CD14-positive monocyte (primary cell): ENCODE measurements at regions not wholly inside any gene's neighbourhood (a gene's known extent, or its start where the extent isn't known, plus 50 kb on each side); places are given as distances from the start of the nearest gene placed in this dataset.

Experiments used
- DNase-seq, 3 donors: peaks; one replicate each; pipeline ENCODE4 v3.0.0-alpha.2; 2011 to 2022
- H2AFZ ChIP-seq: 2 replicates; pipeline ENCODE4 v1.6.0; 2012; ENCODE audit warnings: mild to moderate bottlenecking, low read depth, low read length, inconsistent platforms; ENCODE audit not compliant: insufficient read depth, poor library complexity, severe bottlenecking
- H3K27ac ChIP-seq, 2 donors: 1 replicate in 1 of 2; 2 replicates in 1 of 2; pipeline ENCODE4 v1.5.1; 2012 to 2013; ENCODE audit warnings: low read length in 2 of 2, control low read depth in 1 of 2, inconsistent platforms in 1 of 2, low read depth in 1 of 2, mild to moderate bottlenecking in 1 of 2
- H3K27me3 ChIP-seq, 2 donors: one replicate each; pipeline versions ENCODE4 v1.6.0 to v1.6.1; 2011 to 2013; ENCODE audit warnings: low read length in 2 of 2; ENCODE audit not compliant: control insufficient read depth in 2 of 2, insufficient read depth in 2 of 2
- H3K36me3 ChIP-seq, 2 donors: replicated peaks in 1 of 2; 1 replicate in 1 of 2; 2 replicates in 1 of 2; pipeline versions ENCODE4 v1.5.1 to v1.6.1; 2012 to 2013; ENCODE audit warnings: low read length in 2 of 2, control low read depth in 1 of 2, inconsistent platforms in 1 of 2, mild to moderate bottlenecking in 1 of 2; ENCODE audit not compliant: insufficient read depth in 2 of 2, control insufficient read depth in 1 of 2
- H3K4me1 ChIP-seq, 2 donors: 1 replicate in 1 of 2; 2 replicates in 1 of 2; pipeline versions ENCODE4 v1.5.1 to v1.6.1; 2012 to 2013; ENCODE audit warnings: low read length in 2 of 2, control low read depth in 1 of 2, inconsistent platforms in 1 of 2, mild to moderate bottlenecking in 1 of 2, moderate library complexity in 1 of 2; ENCODE audit not compliant: insufficient read depth in 2 of 2, control insufficient read depth in 1 of 2
- H3K4me2 ChIP-seq: replicated peaks from 2 replicates; pipeline ENCODE3; 2012; ENCODE audit warnings: low read length, moderate library complexity, mild to moderate bottlenecking; ENCODE audit not compliant: poor library complexity, severe bottlenecking; ENCODE audit errors: extremely low read depth
- H3K4me3 ChIP-seq, 3 experiments: fragments of 200-600 bp in 1 of 3; sonication (generic) in 1 of 3; replicated peaks in 1 of 3; 1 replicate in 2 of 3; 2 replicates in 1 of 3; pipeline ENCODE4 v1.5.1; 2011 to 2013; ENCODE audit warnings: low read length in 3 of 3, mild to moderate bottlenecking in 3 of 3, control low read depth in 2 of 3, low read depth in 2 of 3, inconsistent platforms in 1 of 3, moderate library complexity in 1 of 3
- H3K79me2 ChIP-seq: 2 replicates; pipeline ENCODE4 v1.6.0; 2012; ENCODE audit warnings: mild to moderate bottlenecking, control low read depth, inconsistent platforms, low read length, moderate library complexity; ENCODE audit not compliant: insufficient read depth
- H3K9ac ChIP-seq: 2 replicates; pipeline ENCODE4 v1.6.0; 2017; ENCODE audit warnings: low read length, mild to moderate bottlenecking; ENCODE audit not compliant: insufficient read depth, poor library complexity, severe bottlenecking
- H3K9me3 ChIP-seq, 2 donors: replicated peaks in 1 of 2; 1 replicate in 1 of 2; 2 replicates in 1 of 2; pipeline versions ENCODE4 v1.5.1 to v1.6.1; 2012 to 2013; ENCODE audit warnings: low read length in 2 of 2, control low read depth in 1 of 2; ENCODE audit not compliant: control insufficient read depth in 1 of 2, insufficient read depth in 1 of 2
- H4K20me1 ChIP-seq: 2 replicates; pipeline ENCODE4 v1.6.0; 2012; ENCODE audit warnings: mild to moderate bottlenecking, low read length, control low read depth, moderate library complexity; ENCODE audit not compliant: insufficient read depth
- H3K27ac Mint-ChIP-seq, 7 donors: one replicate each; pipeline ENCODE4 v1.8.0; 2020; ENCODE audit warnings: mild to moderate bottlenecking in 7 of 7, mixed read lengths in 7 of 7, moderate library complexity in 6 of 7, inconsistent platforms in 2 of 7
- H3K27me3 Mint-ChIP-seq, 3 donors: one replicate each; pipeline ENCODE4 v1.8.0; 2021 to 2022; ENCODE audit warnings: low read depth in 3 of 3, mild to moderate bottlenecking in 3 of 3, mixed read lengths in 3 of 3, moderate library complexity in 3 of 3, inconsistent platforms in 1 of 3
- H3K36me3 Mint-ChIP-seq, 2 donors: one replicate each; pipeline ENCODE4 v1.8.0; 2020; ENCODE audit warnings: mixed read lengths in 2 of 2, inconsistent platforms in 1 of 2, mild to moderate bottlenecking in 1 of 2
- H3K4me1 Mint-ChIP-seq: one replicate; pipeline ENCODE4 v1.8.0; 2020; ENCODE audit warnings: mild to moderate bottlenecking, mixed read lengths
- H3K4me3 Mint-ChIP-seq, 2 donors: one replicate each; pipeline ENCODE4 v1.8.0; 2020; ENCODE audit warnings: mild to moderate bottlenecking in 2 of 2, mixed read lengths in 2 of 2, moderate library complexity in 1 of 2
- H3K9me3 Mint-ChIP-seq, 7 donors: one replicate each; pipeline ENCODE4 v1.8.0; 2020 to 2022; ENCODE audit warnings: mixed read lengths in 7 of 7, mild to moderate bottlenecking in 6 of 7, moderate library complexity in 6 of 7, inconsistent platforms in 2 of 7
- WGBS: methylation state at CpG from one replicate; pipeline ENCODE4 v1.1.5; 2013; ENCODE audit warnings: missing lambda C conversion rate; ENCODE audit not compliant: insufficient coverage; 5-methylcytosine and 5-hydroxymethylcytosine counted together
- intact Hi-C, 2 donors: fragments of 100-400 bp; cut with micrococcal nuclease; formaldehyde crosslinking; loops; one replicate each; pipeline versions ENCODE4 v1.15.0 to v1.15.1; 2023
- TF ChIP-seq, protein P1 (sequence below): fragments of 200-600 bp; IDR thresholded peaks from one replicate; pipeline ENCODE4 v1.8.0; 2022; ENCODE audit warnings: antibody characterized with exemption, mild to moderate bottlenecking

DNA sequence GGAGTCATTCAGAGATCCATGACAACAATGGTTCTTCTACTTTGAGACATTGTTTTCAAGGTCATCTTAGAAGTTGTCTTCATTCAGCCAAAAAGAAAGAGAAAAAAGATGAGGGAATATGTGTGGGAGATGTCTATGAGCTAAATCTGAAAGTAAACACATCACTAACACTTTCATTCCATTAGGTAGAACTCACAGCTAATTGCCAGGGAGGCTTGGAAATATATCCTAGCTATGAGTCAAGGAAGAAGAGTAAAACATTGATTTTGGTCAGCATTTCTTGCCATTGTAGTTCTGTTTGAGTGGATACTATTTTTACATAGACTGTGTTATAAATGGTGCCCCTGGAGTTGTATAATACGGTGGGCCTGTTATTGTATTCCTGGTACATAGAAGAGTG is 316.4 kb upstream of the MYOCD start:
- TF ChIP-seq, protein P1, sequence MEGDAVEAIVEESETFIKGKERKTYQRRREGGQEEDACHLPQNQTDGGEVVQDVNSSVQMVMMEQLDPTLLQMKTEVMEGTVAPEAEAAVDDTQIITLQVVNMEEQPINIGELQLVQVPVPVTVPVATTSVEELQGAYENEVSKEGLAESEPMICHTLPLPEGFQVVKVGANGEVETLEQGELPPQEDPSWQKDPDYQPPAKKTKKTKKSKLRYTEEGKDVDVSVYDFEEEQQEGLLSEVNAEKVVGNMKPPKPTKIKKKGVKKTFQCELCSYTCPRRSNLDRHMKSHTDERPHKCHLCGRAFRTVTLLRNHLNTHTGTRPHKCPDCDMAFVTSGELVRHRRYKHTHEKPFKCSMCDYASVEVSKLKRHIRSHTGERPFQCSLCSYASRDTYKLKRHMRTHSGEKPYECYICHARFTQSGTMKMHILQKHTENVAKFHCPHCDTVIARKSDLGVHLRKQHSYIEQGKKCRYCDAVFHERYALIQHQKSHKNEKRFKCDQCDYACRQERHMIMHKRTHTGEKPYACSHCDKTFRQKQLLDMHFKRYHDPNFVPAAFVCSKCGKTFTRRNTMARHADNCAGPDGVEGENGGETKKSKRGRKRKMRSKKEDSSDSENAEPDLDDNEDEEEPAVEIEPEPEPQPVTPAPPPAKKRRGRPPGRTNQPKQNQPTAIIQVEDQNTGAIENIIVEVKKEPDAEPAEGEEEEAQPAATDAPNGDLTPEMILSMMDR = no peak
- Histone ChIP-seq H2AFZ (no peak overlapping the region), H4K20me1 (no peaks in the 10 kb centered on the region), H3K9ac (no peak overlapping the region), H3K27ac (no peak overlapping the region), H3K4me3 (no peak overlapping the region), H3K4me2 (no peak overlapping the region), H3K4me1 (no peaks in the 10 kb centered on the region), H3K36me3 (no peaks in the 10 kb centered on the region), H3K9me3 (peaks cover 30% of the 10 kb centered on the region in 2 donors), H3K79me2 (no peaks in the 10 kb centered on the region), H3K27me3 (no peaks in the 10 kb centered on the region)
- 89% methylated on average over 1 of the region's 1 CpG for WGBS
- Mint-ChIP-seq H3K9me3 (peaks cover 9 to 30% (median 12%) of the 10 kb centered on the region in 7 donors), H3K4me1 (no peaks in the 10 kb centered on the region), H3K4me3 (no peak overlapping the region), H3K27ac (no peak overlapping the region), H3K27me3 (peaks cover 0 to 3% (median 0%) of the 10 kb centered on the region in 3 donors), H3K36me3 (no peaks in the 10 kb centered on the region)
- intact Hi-C loops = no loop called here
- no peak for DNase-seq

DNA sequence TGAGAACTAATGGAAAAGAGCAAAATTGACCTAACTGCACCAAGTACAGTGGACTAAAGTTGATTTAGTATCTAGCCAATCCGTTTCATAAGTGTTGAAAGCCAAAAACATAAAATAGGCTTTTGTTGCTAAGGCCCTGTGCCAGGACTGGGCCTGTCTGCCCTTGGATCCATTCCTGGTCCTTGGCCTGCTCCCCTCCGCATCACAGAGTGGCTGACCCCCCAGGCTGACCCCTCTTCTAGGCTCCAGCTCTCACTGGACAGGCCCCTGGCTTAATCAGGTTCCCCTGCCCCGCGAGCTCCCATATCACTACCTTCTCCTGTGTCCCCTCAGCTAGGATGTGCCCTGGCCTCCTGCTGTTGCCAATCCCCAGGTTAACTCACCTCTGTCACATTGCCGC is 313.6 kb upstream of the MYOCD start:
- Histone ChIP-seq H4K20me1 (no peaks in the 10 kb centered on the region), H3K4me3 (no peak overlapping the region), H3K27ac (no peak overlapping the region), H3K79me2 (no peaks in the 10 kb centered on the region), H3K4me1 (no peaks in the 10 kb centered on the region), H3K9ac (no peak overlapping the region), H3K36me3 (no peaks in the 10 kb centered on the region), H3K27me3 (no peaks in the 10 kb centered on the region), H2AFZ (no peak overlapping the region), H3K9me3 (peaks cover 23 to 35% of the 10 kb centered on the region in 2 donors), H3K4me2 (no peak overlapping the region)
- Mint-ChIP-seq H3K27me3 (peaks cover 0 to 3% (median 0%) of the 10 kb centered on the region in 3 donors), H3K36me3 (no peaks in the 10 kb centered on the region), H3K27ac (no peak overlapping the region), H3K4me1 (no peaks in the 10 kb centered on the region), H3K4me3 (no peak overlapping the region), H3K9me3 (peaks cover 9 to 29% (median 12%) of the 10 kb centered on the region in 7 donors)
- intact Hi-C loops = no loop called here
- no peak for DNase-seq
- TF ChIP-seq, protein P1 = no peak
- 91% methylated on average over 4 of the region's 5 CpGs for WGBS
